CD4-positive, alpha-beta memory T cell (primary cell): ENCODE measurements at regions not wholly inside any gene's neighbourhood (a gene's known extent, or its start where the extent isn't known, plus 50 kb on each side); places are given as distances from the start of the nearest gene placed in this dataset.

Source experiments
- CTCF ChIA-PET: fragments of 350-600 bp; sonication (Branson Sonifier 250); formaldehyde crosslinking; loops from one replicate; lab custom pipeline; 2021; ENCODE audit warnings: inconsistent platforms; ENCODE audit not compliant: partially characterized antibody; lab: Charles Lee
- POLR2A ChIA-PET: fragments of 350-600 bp; sonication (Branson Sonifier 250); formaldehyde crosslinking; loops from one replicate; lab custom pipeline; 2021; ENCODE audit not compliant: partially characterized antibody; lab: Charles Lee
- DNase-seq, 5 donors: peaks; one replicate each; pipeline versions ENCODE4 v3.0.0 to v3.0.0-alpha.2; 2020 to 2022; ENCODE audit warnings: mixed read lengths in 1 of 5
- H3K27ac ChIP-seq: one replicate; pipeline ENCODE4 v1.7.0; 2013; ENCODE audit warnings: low read depth, low read length
- H3K27me3 ChIP-seq: 2 replicates; pipeline ENCODE4 v1.7.0; 2013; ENCODE audit warnings: mild to moderate bottlenecking, low read length, moderate library complexity; ENCODE audit not compliant: insufficient read depth
- H3K36me3 ChIP-seq: 2 replicates; pipeline ENCODE4 v1.7.0; 2013; ENCODE audit warnings: mild to moderate bottlenecking, low read length, moderate library complexity; ENCODE audit not compliant: insufficient read depth
- H3K4me1 ChIP-seq: 2 replicates; pipeline ENCODE4 v1.7.0; 2013; ENCODE audit warnings: mild to moderate bottlenecking, low read length, moderate library complexity; ENCODE audit not compliant: insufficient read depth
- H3K4me3 ChIP-seq, 2 donors: one replicate each; pipeline ENCODE4 v1.7.0; 2013; ENCODE audit warnings: low read length in 2 of 2, mild to moderate bottlenecking in 1 of 2
- H3K9me3 ChIP-seq, 2 donors: one replicate each; pipeline ENCODE4 v1.7.0; 2013; ENCODE audit warnings: low read length in 2 of 2, control low read depth in 1 of 2; ENCODE audit not compliant: control insufficient read depth in 1 of 2
- H3K27ac Mint-ChIP-seq, 7 donors: one replicate each; pipeline ENCODE4 v1.8.0; 2020 to 2021; ENCODE audit warnings: mixed read lengths in 7 of 7, mild to moderate bottlenecking in 6 of 7, inconsistent platforms in 3 of 7, moderate library complexity in 3 of 7
- H3K27me3 Mint-ChIP-seq, 2 donors: one replicate each; pipeline ENCODE4 v1.8.0; 2020 to 2021; ENCODE audit warnings: mixed read lengths in 2 of 2
- H3K36me3 Mint-ChIP-seq, 2 donors: one replicate each; pipeline ENCODE4 v1.8.0; 2020 to 2021; ENCODE audit warnings: mixed read lengths in 2 of 2, inconsistent platforms in 1 of 2, mild to moderate bottlenecking in 1 of 2
- H3K4me1 Mint-ChIP-seq, 4 donors: one replicate each; pipeline ENCODE4 v1.8.0; 2020 to 2021; ENCODE audit warnings: mixed read lengths in 4 of 4, mild to moderate bottlenecking in 1 of 4
- H3K4me3 Mint-ChIP-seq, 8 donors: one replicate each; pipeline ENCODE4 v1.8.0; 2020 to 2021; ENCODE audit warnings: mixed read lengths in 8 of 8, mild to moderate bottlenecking in 7 of 8, moderate library complexity in 6 of 8, inconsistent platforms in 3 of 8
- H3K9me3 Mint-ChIP-seq, 8 donors: one replicate each; pipeline ENCODE4 v1.8.0; 2020 to 2021; ENCODE audit warnings: mixed read lengths in 8 of 8, mild to moderate bottlenecking in 5 of 8, inconsistent platforms in 3 of 8, moderate library complexity in 1 of 8
- intact Hi-C: fragments of 100-400 bp; cut with micrococcal nuclease; formaldehyde crosslinking; loops from one replicate; pipeline ENCODE4 v1.15.1; 2023

- peaks cover 0 to 2% (median 0%) of the 10 kb centered on the region in 4 donors for H3K4me1 Mint-ChIP-seq
- no peak for DNase-seq
- H3K36me3 ChIP-seq: no peaks in the 10 kb centered on the region
- POLR2A ChIA-PET: no interaction called here
- no peaks in the 10 kb centered on the region for H3K4me1 ChIP-seq
- intact Hi-C loops: no loop called here
- H3K27me3 Mint-ChIP-seq: no peaks in the 10 kb centered on the region
- no peak overlapping the region for H3K4me3 ChIP-seq
- H3K27ac Mint-ChIP-seq: no peak overlapping the region
- H3K4me3 Mint-ChIP-seq: no peak overlapping the region
- no peaks in the 10 kb centered on the region for H3K9me3 ChIP-seq
- CTCF ChIA-PET: interaction anchor here (0.7 to 1.5 kb wide), 3 partner anchors 15 to 326 kb away, joined by 3 read pairs; no protein-coding TSS in a partner anchor
- peaks cover 0 to 8% (median 2%) of the 10 kb centered on the region in 8 donors for H3K9me3 Mint-ChIP-seq
- H3K36me3 Mint-ChIP-seq: peaks cover 0 to 4% of the 10 kb centered on the region in 2 donors
- no peaks in the 10 kb centered on the region for H3K27me3 ChIP-seq
- no peak overlapping the region for H3K27ac ChIP-seq
These were observed 77.1 kb upstream of the NBL1 start for GRCh38 chr1:19567041-19567440.

DNA sequence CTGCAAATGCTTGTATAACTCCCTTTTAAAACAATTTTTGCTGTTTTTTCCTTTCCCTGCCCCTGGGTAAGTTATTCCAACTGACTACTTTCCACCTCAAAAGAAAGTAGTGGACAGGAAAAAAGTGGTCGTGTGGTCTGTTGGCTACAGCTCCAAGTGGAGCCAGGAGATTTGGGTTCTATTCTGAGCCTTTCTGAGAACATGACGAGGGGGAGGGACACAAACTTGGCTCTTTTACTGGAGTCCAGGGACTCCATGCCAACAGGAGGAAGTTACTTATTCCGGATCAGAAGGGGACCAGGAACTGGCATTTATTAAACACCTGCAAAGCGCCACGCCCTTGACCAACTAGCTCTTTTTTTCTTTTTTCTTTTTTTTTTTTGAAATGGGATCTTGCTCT lies 79.0 kb upstream of the CAPZB start:
- Histone ChIP-seq H3K4me1 (peaks cover 2% of the 10 kb centered on the region), H3K9me3 (no peaks in the 10 kb centered on the region), H3K4me3 (no peak overlapping the region), H3K36me3 (no peaks in the 10 kb centered on the region), H3K27ac (no peak overlapping the region), H3K27me3 (no peaks in the 10 kb centered on the region)
- Mint-ChIP-seq H3K4me1 (peaks cover 0 to 2% (median under 1%) of the 10 kb centered on the region in 4 donors), H3K36me3 (no peaks in the 10 kb centered on the region), H3K4me3 (no peak overlapping the region), H3K27me3 (no peaks in the 10 kb centered on the region), H3K9me3 (no peaks in the 10 kb centered on the region), H3K27ac (no peak overlapping the region)
- intact Hi-C loops: no loop called here
- DNase-seq: no peak
- ChIA-PET CTCF (interaction anchor here (0.7 to 2.5 kb wide), 2 partner anchors 18 to 98 kb away, joined by 3 to 12 read pairs; no protein-coding TSS in a partner anchor), POLR2A (no interaction called here)

DNA sequence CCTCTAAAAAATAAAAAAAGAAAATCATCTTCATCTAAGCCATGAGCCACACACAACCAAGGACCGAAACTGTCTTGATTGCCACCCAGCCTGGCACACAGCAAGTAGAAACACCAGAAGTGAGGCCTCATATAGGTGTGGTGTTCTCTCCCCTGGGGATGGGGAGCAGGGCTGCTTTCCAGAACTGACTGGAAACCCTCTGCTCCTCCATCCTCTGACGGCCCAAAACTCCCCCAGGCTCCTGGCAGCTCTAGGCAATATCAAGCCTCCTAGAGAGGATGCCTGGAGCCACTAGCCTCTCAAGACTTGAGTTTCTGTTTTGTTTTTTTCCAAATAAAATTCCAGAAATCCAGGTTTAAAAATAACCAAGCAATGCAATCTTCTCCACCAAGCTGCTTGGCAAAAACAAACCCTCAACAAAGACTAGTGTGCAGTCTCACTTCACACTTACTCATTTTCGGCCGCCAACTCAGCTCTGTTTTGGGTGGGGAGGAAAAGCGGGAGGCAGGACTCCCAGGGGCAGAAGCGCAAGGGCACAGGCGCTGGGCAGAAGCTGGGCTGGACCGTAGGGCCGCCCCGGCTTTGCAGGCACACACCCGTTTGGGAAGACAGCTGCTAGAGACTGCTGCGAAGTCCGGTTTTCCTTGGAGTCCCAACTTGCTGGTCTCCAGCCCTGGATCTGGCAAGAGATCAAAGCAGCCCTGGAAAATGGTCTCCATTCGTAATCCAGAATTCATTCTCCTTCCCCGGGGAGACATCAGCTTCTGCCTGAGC lies 78.2 kb upstream of the CAPZB start:
- ChIA-PET POLR2A (interaction anchor here (0.6 kb wide), 1 partner anchor 229 kb away, joined by 3 read pairs; no protein-coding TSS in a partner anchor), CTCF (interaction anchor here (1.3 to 2.5 kb wide), 2 partner anchors 18 to 19 kb away, joined by 3 to 12 read pairs; no protein-coding TSS in a partner anchor)
- no peaks in the 10 kb centered on the region for H3K27me3 Mint-ChIP-seq
- H3K9me3 ChIP-seq: no peaks in the 10 kb centered on the region
- H3K9me3 Mint-ChIP-seq: no peaks in the 10 kb centered on the region
- intact Hi-C loops: no loop called here
- H3K4me3 Mint-ChIP-seq: no peak overlapping the region
- no peak overlapping the region for H3K4me3 ChIP-seq
- H3K36me3 Mint-ChIP-seq: no peaks in the 10 kb centered on the region
- H3K4me1 Mint-ChIP-seq: peaks cover 3 to 10% (median 5%) of the 10 kb centered on the region in 4 donors
- H3K27me3 ChIP-seq: no peaks in the 10 kb centered on the region
- no peak overlapping the region for H3K27ac Mint-ChIP-seq
- H3K4me1 ChIP-seq: peaks cover 9% of the 10 kb centered on the region
- no peak overlapping the region for H3K27ac ChIP-seq
- H3K36me3 ChIP-seq: no peaks in the 10 kb centered on the region
- no peak for DNase-seq

GRCh38 chr1:19562847-19563246 lies 77.5 kb upstream of the CAPZB start:
- ChIA-PET CTCF (interaction anchor here (1.3 kb wide), 1 partner anchor 19 kb away, joined by 3 read pairs; no protein-coding TSS in a partner anchor), POLR2A (interaction anchor here (0.6 kb wide), 1 partner anchor 229 kb away, joined by 3 read pairs; no protein-coding TSS in a partner anchor)
- Histone ChIP-seq H3K4me3 (no peak overlapping the region), H3K9me3 (no peaks in the 10 kb centered on the region), H3K27ac (no peak overlapping the region), H3K27me3 (no peaks in the 10 kb centered on the region), H3K4me1 (peaks cover 15% of the 10 kb centered on the region), H3K36me3 (no peaks in the 10 kb centered on the region)
- intact Hi-C loops: no loop called here
- H3K4me3 Mint-ChIP-seq: no peak overlapping the region
- no peak for DNase-seq
- H3K36me3 Mint-ChIP-seq: no peaks in the 10 kb centered on the region
- H3K9me3 Mint-ChIP-seq: no peaks in the 10 kb centered on the region
- peaks cover 5 to 17% (median 9%) of the 10 kb centered on the region in 4 donors for H3K4me1 Mint-ChIP-seq
- no peak overlapping the region for H3K27ac Mint-ChIP-seq
- H3K27me3 Mint-ChIP-seq: no peaks in the 10 kb centered on the region

DNA sequence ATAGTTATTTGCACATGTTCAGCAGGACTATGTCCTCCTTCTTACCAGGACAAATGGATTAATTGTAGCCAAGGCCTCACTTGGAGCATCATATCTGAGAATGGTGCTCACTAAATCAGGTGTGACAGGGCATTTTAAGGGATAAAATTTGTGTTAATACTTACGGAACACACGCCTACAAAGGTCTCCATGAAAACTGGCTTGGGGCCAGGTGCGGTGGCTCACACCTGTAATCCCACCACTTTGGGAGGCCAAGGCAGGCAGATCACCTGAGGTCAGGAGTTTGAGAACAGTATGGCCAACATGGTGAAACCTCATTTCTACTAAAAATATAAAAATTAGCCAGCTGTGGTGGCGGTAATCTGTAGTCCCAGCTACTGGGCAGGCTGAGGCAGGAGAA lies 75.1 kb upstream of the CAPZB start:
- intact Hi-C loops: no loop called here

DNA sequence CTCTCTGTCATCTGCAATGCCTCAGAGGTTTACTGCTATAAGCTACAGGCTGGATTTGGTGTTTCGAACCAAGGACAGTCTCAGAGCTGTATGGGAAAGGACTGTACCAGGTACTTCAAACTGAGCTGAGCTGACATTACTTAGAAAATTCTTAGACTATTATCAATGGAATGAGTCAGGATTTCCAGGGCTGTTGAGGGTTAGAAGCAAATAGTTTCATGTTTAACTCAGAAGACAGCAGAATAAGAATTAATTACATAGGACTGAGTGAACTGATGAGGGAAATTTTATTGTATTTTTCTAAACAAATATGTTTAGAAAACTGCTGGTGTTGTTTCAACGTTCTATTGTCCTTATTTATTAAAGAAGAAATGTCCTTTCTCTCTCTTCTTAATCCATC lies 74.3 kb upstream of the CAPZB start:
- H3K4me1 ChIP-seq: peaks cover 23% of the 10 kb centered on the region
- H3K27ac ChIP-seq: no peak overlapping the region
- ChIA-PET CTCF (no interaction called here), POLR2A (no interaction called here)
- H3K4me3 ChIP-seq: no peak overlapping the region
- peak overlapping the region in 1 of 7 donors; percentile 52 for H3K27ac Mint-ChIP-seq
- no peaks in the 10 kb centered on the region for H3K27me3 ChIP-seq
- H3K9me3 ChIP-seq: no peaks in the 10 kb centered on the region
- peaks cover 5 to 20% (median 13%) of the 10 kb centered on the region in 4 donors for H3K4me1 Mint-ChIP-seq
- no peaks in the 10 kb centered on the region for H3K36me3 Mint-ChIP-seq
- H3K4me3 Mint-ChIP-seq: no peak overlapping the region
- H3K27me3 Mint-ChIP-seq: no peaks in the 10 kb centered on the region
- no peaks in the 10 kb centered on the region for H3K9me3 Mint-ChIP-seq
- no peaks in the 10 kb centered on the region for H3K36me3 ChIP-seq
- DNase-seq: no peak
- intact Hi-C loops: no loop called here

More for the DNA sequence above, 75.1 kb upstream of the CAPZB start:
- Histone ChIP-seq H3K4me1 (peaks cover 23% of the 10 kb centered on the region), H3K27me3 (no peaks in the 10 kb centered on the region), H3K9me3 (no peaks in the 10 kb centered on the region), H3K27ac (no peak overlapping the region), H3K36me3 (no peaks in the 10 kb centered on the region), H3K4me3 (no peak overlapping the region)
- no peak for DNase-seq
- Mint-ChIP-seq H3K27ac (no peak overlapping the region), H3K36me3 (no peaks in the 10 kb centered on the region), H3K4me3 (no peak overlapping the region), H3K27me3 (no peaks in the 10 kb centered on the region), H3K4me1 (peaks cover 5 to 20% (median 13%) of the 10 kb centered on the region in 4 donors), H3K9me3 (no peaks in the 10 kb centered on the region)
- ChIA-PET POLR2A (no interaction called here), CTCF (interaction anchor here (1.2 kb wide), 1 partner anchor 22 kb away, joined by 3 read pairs; no protein-coding TSS in a partner anchor)

- H3K27me3 Mint-ChIP-seq: no peaks in the 10 kb centered on the region
- Histone ChIP-seq H3K9me3 (no peaks in the 10 kb centered on the region), H3K4me3 (no peak overlapping the region), H3K27me3 (no peaks in the 10 kb centered on the region), H3K36me3 (no peaks in the 10 kb centered on the region), H3K27ac (no peak overlapping the region), H3K4me1 (peaks cover 23% of the 10 kb centered on the region)
- ChIA-PET CTCF (interaction anchor here (1.4 kb wide), 1 partner anchor 170 kb away, joined by 3 read pairs; no protein-coding TSS in a partner anchor), POLR2A (interaction anchor here (1.0 to 1.7 kb wide), 2 partner anchors 9 to 97 kb away, joined by 3 read pairs; no protein-coding TSS in a partner anchor)
- H3K36me3 Mint-ChIP-seq: peaks cover 0 to under 1% of the 10 kb centered on the region in 2 donors
- H3K4me1 Mint-ChIP-seq: peaks cover 5 to 20% (median 15%) of the 10 kb centered on the region in 4 donors
- peak overlapping the region in 2 of 7 donors; percentile 3 to 57 for H3K27ac Mint-ChIP-seq
- intact Hi-C loops: no loop called here
- no peaks in the 10 kb centered on the region for H3K9me3 Mint-ChIP-seq
- H3K4me3 Mint-ChIP-seq: peak overlapping the region in 2 of 8 donors; percentile 34 to 46
- no peak for DNase-seq
These were observed 72.3 kb upstream of the CAPZB start for GRCh38 chr1:19557609-19558051.
